HEK293 (cell line): ENCODE measurements at regions not wholly inside any gene's neighbourhood (a gene's known extent, or its start where the extent isn't known, plus 50 kb on each side); places are given as distances from the start of the nearest gene placed in this dataset.

Experiments used
- CTCF ChIA-PET: fragments of 350-600 bp; formaldehyde crosslinking; extraction: SDS; loops from one replicate; lab custom pipeline; 2021; ENCODE audit warnings: antibody characterized with exemption; lab: Yijun Ruan, JAX
- POLR2A ChIA-PET: fragments of 300-600 bp; formaldehyde crosslinking; extraction: SDS; loops from one replicate; lab custom pipeline; 2020; ENCODE audit warnings: antibody characterized with exemption, inconsistent platforms; lab: Yijun Ruan, JAX
- H3K27ac ChIP-seq: fragments of 200-500 bp; sonication (Bioruptor generic); 2 replicates; pipeline ENCODE4 v1.5.1; 2014; ENCODE audit warnings: low read depth, low read length, control low read depth, inconsistent platforms; ENCODE audit errors: extremely low read depth
- H3K36me3 ChIP-seq, 2 experiments: fragments of 200-500 bp in 1 of 2; sonication (Bioruptor generic) in 1 of 2; 1 replicate in 1 of 2; 2 replicates in 1 of 2; pipeline ENCODE4 v1.5.1; 2014 to 2017; ENCODE audit warnings: inconsistent platforms in 2 of 2, low read length in 2 of 2; ENCODE audit not compliant: control insufficient read depth in 2 of 2, insufficient read depth in 1 of 2
- H3K4me1 ChIP-seq: fragments of 200-500 bp; sonication (Bioruptor generic); 2 replicates; pipeline ENCODE4 v1.5.1; 2014; ENCODE audit warnings: mild to moderate bottlenecking, low read length, inconsistent platforms; ENCODE audit not compliant: control insufficient read depth, insufficient read depth
- H3K4me3 ChIP-seq: 2 replicates; pipeline ENCODE4 v1.5.1; 2011; ENCODE audit warnings: low read depth, mild to moderate bottlenecking, control low read depth, low read length, moderate library complexity
- H3K9me3 ChIP-seq: fragments of 200-500 bp; sonication (Bioruptor generic); 2 replicates; pipeline ENCODE4 v1.5.1; 2014; ENCODE audit warnings: low read depth, low read length, inconsistent platforms; ENCODE audit not compliant: control insufficient read depth, insufficient read depth
- FEZF1 ChIP-seq: fragments of 450-650 bp; formaldehyde crosslinking; IDR thresholded peaks from 2 replicates; pipeline ENCODE4 v1.5.1; 2016; ENCODE audit warnings: missing biosample characterization, missing genetic modification characterization
- GFI1B ChIP-seq: fragments of 450-650 bp; formaldehyde crosslinking; IDR thresholded peaks from 2 replicates; pipeline ENCODE4 v1.5.1; 2016; ENCODE audit warnings: missing biosample characterization, missing genetic modification characterization
- GLI4 ChIP-seq: fragments of 450-650 bp; formaldehyde crosslinking; IDR thresholded peaks from 2 replicates; pipeline ENCODE4 v1.5.1; 2016; ENCODE audit warnings: missing biosample characterization, missing genetic modification characterization
- GLIS2 ChIP-seq: fragments of 450-650 bp; formaldehyde crosslinking; IDR thresholded peaks from 2 replicates; pipeline ENCODE4 v1.5.1; 2016; ENCODE audit warnings: missing biosample characterization, missing genetic modification characterization
- MEIS1 ChIP-seq: sonication (generic); formaldehyde crosslinking; IDR thresholded peaks from 2 replicates; pipeline ENCODE4 v1.8.1; 2022; ENCODE audit warnings: missing genetic modification reagents, mild to moderate bottlenecking, borderline replicate concordance
- MZF1 ChIP-seq: fragments of 450-650 bp; formaldehyde crosslinking; IDR thresholded peaks from 2 replicates; pipeline ENCODE4 v1.5.1; 2017; ENCODE audit warnings: missing biosample characterization, missing genetic modification characterization, borderline replicate concordance
- OVOL3 ChIP-seq: fragments of 450-650 bp; formaldehyde crosslinking; IDR thresholded peaks from 2 replicates; pipeline ENCODE4 v1.5.1; 2016; ENCODE audit warnings: missing biosample characterization, missing genetic modification characterization
- PBX3 ChIP-seq: sonication (generic); formaldehyde crosslinking; IDR thresholded peaks from 2 replicates; pipeline ENCODE4 v1.8.1; 2022; ENCODE audit warnings: mild to moderate bottlenecking, moderate library complexity, missing genetic modification reagents
- REST ChIP-seq: fragments of 450-650 bp; formaldehyde crosslinking; IDR thresholded peaks from 2 replicates; pipeline ENCODE4 v1.5.1; 2016; ENCODE audit warnings: missing biosample characterization, missing genetic modification characterization
- ZBTB26 ChIP-seq: fragments of 450-650 bp; formaldehyde crosslinking; optimal IDR thresholded peaks from 2 replicates; pipeline ENCODE3; 2016; ENCODE audit warnings: missing biosample characterization, mild to moderate bottlenecking, missing genetic modification characterization
- ZFP41 ChIP-seq: fragments of 450-650 bp; formaldehyde crosslinking; IDR thresholded peaks from 2 replicates; pipeline ENCODE4 v1.5.1; 2016; ENCODE audit warnings: missing biosample characterization, missing genetic modification characterization, borderline replicate concordance
- ZNF121 ChIP-seq: fragments of 450-650 bp; formaldehyde crosslinking; IDR thresholded peaks from 2 replicates; pipeline ENCODE4 v1.5.1; 2016; ENCODE audit warnings: missing biosample characterization, missing genetic modification characterization
- ZNF19 ChIP-seq: fragments of 450-650 bp; formaldehyde crosslinking; IDR thresholded peaks from 2 replicates; pipeline ENCODE4; 2016; ENCODE audit warnings: missing biosample characterization, missing genetic modification characterization, low read depth
- ZNF302 ChIP-seq: fragments of 450-650 bp; formaldehyde crosslinking; IDR thresholded peaks from 2 replicates; pipeline ENCODE4 v1.5.1; 2016; ENCODE audit warnings: missing biosample characterization, missing genetic modification characterization, low read depth
- ZNF404 ChIP-seq: fragments of 450-650 bp; formaldehyde crosslinking; IDR thresholded peaks from 2 replicates; pipeline ENCODE4 v1.5.1; 2017; ENCODE audit warnings: missing biosample characterization, missing genetic modification characterization
- ZNF521 ChIP-seq: fragments of 450-650 bp; formaldehyde crosslinking; IDR thresholded peaks from 2 replicates; pipeline ENCODE4 v1.5.1; 2017; ENCODE audit warnings: missing biosample characterization, mild to moderate bottlenecking, missing genetic modification characterization
- ZNF549 ChIP-seq: fragments of 450-650 bp; IDR thresholded peaks from 2 replicates; pipeline ENCODE4 v1.5.1; 2018; ENCODE audit warnings: missing biosample characterization, missing genetic modification characterization, mild to moderate bottlenecking, inconsistent platforms, moderate library complexity
- ZNF558 ChIP-seq: fragments of 450-650 bp; formaldehyde crosslinking; IDR thresholded peaks from 2 replicates; pipeline ENCODE4 v1.5.1; 2016; ENCODE audit warnings: missing biosample characterization, missing genetic modification characterization
- ZNF560 ChIP-seq: fragments of 450-650 bp; formaldehyde crosslinking; IDR thresholded peaks from 2 replicates; pipeline ENCODE4 v1.5.1; 2017; ENCODE audit warnings: missing biosample characterization, missing genetic modification characterization, borderline replicate concordance
- ZNF561 ChIP-seq: fragments of 450-650 bp; IDR thresholded peaks from 2 replicates; pipeline ENCODE4 v1.5.1; 2018; ENCODE audit warnings: missing biosample characterization, missing genetic modification characterization, borderline replicate concordance
- ZNF747 ChIP-seq: fragments of 450-650 bp; formaldehyde crosslinking; IDR thresholded peaks from 2 replicates; pipeline ENCODE4 v1.5.1; 2016; ENCODE audit warnings: missing biosample characterization, missing genetic modification characterization
- ZSCAN16 ChIP-seq: fragments of 450-650 bp; formaldehyde crosslinking; IDR thresholded peaks from 2 replicates; pipeline ENCODE4 v1.5.1; 2016; ENCODE audit warnings: missing biosample characterization, missing genetic modification characterization
- ZXDB ChIP-seq: fragments of 450-650 bp; formaldehyde crosslinking; IDR thresholded peaks from 2 replicates; pipeline ENCODE4 v1.5.1; 2016; ENCODE audit warnings: missing biosample characterization, missing genetic modification characterization
- TF ChIP-seq, protein P1 (sequence below): fragments of 450-650 bp; formaldehyde crosslinking; IDR thresholded peaks from 2 replicates; pipeline ENCODE4 v1.5.1; 2016; ENCODE audit warnings: missing biosample characterization, missing genetic modification characterization, borderline replicate concordance

GRCh38 chr18:62461591-62461990, 61.2 kb upstream of the ZCCHC2 start:
- no peak for TF ChIP-seq PBX3 (CRISPR knock-in tag)
- TF ChIP-seq ZBTB26 (tag by site-specific recombination), result no peak
- TF ChIP-seq, protein P1, sequence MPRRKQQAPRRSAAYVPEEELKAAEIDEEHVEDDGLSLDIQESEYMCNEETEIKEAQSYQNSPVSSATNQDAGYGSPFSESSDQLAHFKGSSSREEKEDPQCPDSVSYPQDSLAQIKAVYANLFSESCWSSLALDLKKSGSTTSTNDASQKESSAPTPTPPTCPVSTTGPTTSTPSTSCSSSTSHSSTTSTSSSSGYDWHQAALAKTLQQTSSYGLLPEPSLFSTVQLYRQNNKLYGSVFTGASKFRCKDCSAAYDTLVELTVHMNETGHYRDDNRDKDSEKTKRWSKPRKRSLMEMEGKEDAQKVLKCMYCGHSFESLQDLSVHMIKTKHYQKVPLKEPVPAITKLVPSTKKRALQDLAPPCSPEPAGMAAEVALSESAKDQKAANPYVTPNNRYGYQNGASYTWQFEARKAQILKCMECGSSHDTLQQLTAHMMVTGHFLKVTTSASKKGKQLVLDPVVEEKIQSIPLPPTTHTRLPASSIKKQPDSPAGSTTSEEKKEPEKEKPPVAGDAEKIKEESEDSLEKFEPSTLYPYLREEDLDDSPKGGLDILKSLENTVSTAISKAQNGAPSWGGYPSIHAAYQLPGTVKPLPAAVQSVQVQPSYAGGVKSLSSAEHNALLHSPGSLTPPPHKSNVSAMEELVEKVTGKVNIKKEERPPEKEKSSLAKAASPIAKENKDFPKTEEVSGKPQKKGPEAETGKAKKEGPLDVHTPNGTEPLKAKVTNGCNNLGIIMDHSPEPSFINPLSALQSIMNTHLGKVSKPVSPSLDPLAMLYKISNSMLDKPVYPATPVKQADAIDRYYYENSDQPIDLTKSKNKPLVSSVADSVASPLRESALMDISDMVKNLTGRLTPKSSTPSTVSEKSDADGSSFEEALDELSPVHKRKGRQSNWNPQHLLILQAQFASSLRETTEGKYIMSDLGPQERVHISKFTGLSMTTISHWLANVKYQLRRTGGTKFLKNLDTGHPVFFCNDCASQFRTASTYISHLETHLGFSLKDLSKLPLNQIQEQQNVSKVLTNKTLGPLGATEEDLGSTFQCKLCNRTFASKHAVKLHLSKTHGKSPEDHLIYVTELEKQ (tag by site-specific recombination), result no peak
- TF ChIP-seq GFI1B (tag by site-specific recombination), result no peak
- TF ChIP-seq ZNF549 (tag by site-specific recombination), result no peak
- TF ChIP-seq ZSCAN16 (tag by site-specific recombination), result no peak
- no peak for TF ChIP-seq ZNF561 (tag by site-specific recombination)
- no peak for TF ChIP-seq ZNF19 (tag by site-specific recombination)
- no peak for TF ChIP-seq ZNF404
- no peak for TF ChIP-seq GLIS2 (tag by site-specific recombination)
- TF ChIP-seq ZFP41, result no peak
- TF ChIP-seq OVOL3 (tag by site-specific recombination), result no peak
- no peak for TF ChIP-seq MEIS1 (CRISPR knock-in tag)
- TF ChIP-seq FEZF1, result no peak
- TF ChIP-seq ZNF558 (tag by site-specific recombination), result no peak
- H3K4me1 ChIP-seq, result no peaks in the 10 kb centered on the region
- H3K4me3 ChIP-seq, result no peak overlapping the region
- CTCF ChIA-PET, result interaction anchor here (0.6 to 1.5 kb wide), 3 partner anchors 21 to 175 kb away, joined by 3 to 5 read pairs (median 4); no protein-coding TSS in a partner anchor
- no peaks in the 10 kb centered on the region for H3K36me3 ChIP-seq
- H3K27ac ChIP-seq, result no peak overlapping the region
- POLR2A ChIA-PET, result no interaction called here
- H3K9me3 ChIP-seq, result no peaks in the 10 kb centered on the region

DNA sequence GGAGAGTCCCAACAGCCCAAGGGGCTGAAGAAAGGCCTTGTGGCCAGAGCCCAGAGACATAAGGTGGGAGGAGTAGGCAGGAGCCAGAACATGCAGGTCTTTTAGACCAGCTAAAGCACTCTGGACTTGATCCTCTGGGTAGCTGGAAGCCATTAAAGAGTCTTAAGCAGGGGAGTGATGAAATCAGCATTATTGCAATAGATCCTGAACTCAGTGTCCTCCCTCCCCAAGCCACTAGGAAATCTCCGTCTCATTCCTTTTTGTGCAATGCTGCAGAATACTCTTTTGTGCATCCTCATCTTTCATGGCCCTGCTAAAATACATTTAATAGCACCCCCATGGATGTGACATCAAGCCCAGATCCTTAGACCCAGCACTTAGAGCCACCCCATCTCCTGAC, 58.6 kb upstream of the ZCCHC2 start:
- no peak overlapping the region for H3K4me3 ChIP-seq
- no peaks in the 10 kb centered on the region for H3K4me1 ChIP-seq
- ChIA-PET CTCF (interaction anchor here (0.6 kb wide), 1 partner anchor 16 kb away, joined by 3 read pairs; no protein-coding TSS in a partner anchor), POLR2A (interaction anchor here (0.6 kb wide), 1 partner anchor 114 kb away, joined by 4 read pairs; no protein-coding TSS in a partner anchor)
- H3K36me3 ChIP-seq, result no peaks in the 10 kb centered on the region
- no peak overlapping the region for H3K27ac ChIP-seq
- H3K9me3 ChIP-seq, result no peaks in the 10 kb centered on the region
- no peak for TF ChIP-seq ZXDB (tag by site-specific recombination)
- no peak for TF ChIP-seq MZF1 (tag by site-specific recombination)
- TF ChIP-seq GLI4, result no peak
- no peak for TF ChIP-seq REST (tag by site-specific recombination)
- TF ChIP-seq ZNF121 (tag by site-specific recombination), result no peak
- no peak for TF ChIP-seq ZNF560 (tag by site-specific recombination)
- no peak for TF ChIP-seq ZNF521 (tag by site-specific recombination)
- no peak for TF ChIP-seq ZNF302 (tag by site-specific recombination)
- TF ChIP-seq, protein P1 (tag by site-specific recombination), result no peak
- no peak for TF ChIP-seq ZNF747 (tag by site-specific recombination)
